IMR-90 (cell line): ENCODE measurements at regions not wholly inside any gene's neighbourhood (a gene's known extent, or its start where the extent isn't known, plus 50 kb on each side); places are given as distances from the start of the nearest gene placed in this dataset.

Source experiments
- ATAC-seq: fragments of 200-7000 bp; cut with Tn5 transposase; 2 replicates; pipeline ENCODE4 v1.9.1; 2020; ENCODE audit warnings: low read depth, mild to moderate bottlenecking, moderate library complexity
- BruUV-seq: library from RNA; stranded (reverse); fragments of 400-500 nt; replicated peaks from 2 replicates; lab custom pipeline; 2021; lab: Mats Ljungman, UMichigan
- CTCF ChIA-PET: fragments of 300-600 bp; formaldehyde crosslinking; extraction: SDS; loops from one replicate; lab custom pipeline; 2021; ENCODE audit warnings: antibody characterized with exemption; lab: Yijun Ruan, JAX
- POLR2A ChIA-PET: fragments of 300-600 bp; sonication (Branson Sonifier 250); formaldehyde crosslinking; loops from one replicate; lab custom pipeline; 2022; ENCODE audit warnings: antibody characterized with exemption; ENCODE audit not compliant: unreplicated experiment; lab: Charles Lee
- DNase-seq: peaks from one replicate; pipeline ENCODE4 v3.0.0; 2013
- H2AFZ ChIP-seq: replicated peaks from 2 replicates; pipeline ENCODE3; 2013; ENCODE audit warnings: low read length, mild to moderate bottlenecking; ENCODE audit not compliant: poor library complexity
- H2AK5ac ChIP-seq: 2 replicates; pipeline ENCODE4 v1.6.1; 2013; ENCODE audit warnings: low read depth, low read length, inconsistent platforms
- H2AK9ac ChIP-seq: replicated peaks from 2 replicates; pipeline ENCODE3; 2013; ENCODE audit warnings: mild to moderate bottlenecking, low read depth, low read length, moderate library complexity; ENCODE audit not compliant: poor library complexity
- H2BK120ac ChIP-seq: 2 replicates; pipeline ENCODE4 v1.6.1; 2013; ENCODE audit warnings: low read depth, low read length, inconsistent platforms
- H2BK15ac ChIP-seq: 3 replicates; pipeline ENCODE4 v1.6.1; 2013; ENCODE audit warnings: low read depth, low read length, inconsistent platforms
- H2BK20ac ChIP-seq: 2 replicates; pipeline ENCODE4 v1.6.1; 2013; ENCODE audit warnings: low read depth, mild to moderate bottlenecking, inconsistent platforms, low read length, moderate library complexity
- H2BK5ac ChIP-seq: 2 replicates; pipeline ENCODE4 v1.6.1; 2013; ENCODE audit warnings: mild to moderate bottlenecking, low read depth, low read length, inconsistent platforms; ENCODE audit not compliant: poor library complexity, severe bottlenecking
- H3K14ac ChIP-seq: replicated peaks from 2 replicates; pipeline ENCODE4 v1.6.1; 2013; ENCODE audit warnings: low read depth, low read length, inconsistent platforms
- H3K18ac ChIP-seq: 2 replicates; pipeline ENCODE4 v1.6.1; 2013; ENCODE audit warnings: low read depth, low read length, control low read depth
- H3K23ac ChIP-seq: 2 replicates; pipeline ENCODE4 v1.6.1; 2013; ENCODE audit warnings: low read depth, low read length, inconsistent platforms
- H3K27ac ChIP-seq: 2 replicates; pipeline ENCODE4 v1.5.1; 2013; ENCODE audit warnings: mild to moderate bottlenecking, control low read depth, low read length; ENCODE audit not compliant: insufficient read depth
- H3K27me3 ChIP-seq: 2 replicates; pipeline ENCODE4 v1.6.1; 2013; ENCODE audit warnings: low read length; ENCODE audit not compliant: control insufficient read depth, insufficient read depth
- H3K36me3 ChIP-seq: 2 replicates; pipeline ENCODE4 v1.6.1; 2013; ENCODE audit warnings: low read length, mixed read lengths; ENCODE audit not compliant: control insufficient read depth, insufficient read depth
- H3K4ac ChIP-seq: 2 replicates; pipeline ENCODE4 v1.6.1; 2013; ENCODE audit warnings: low read depth, low read length, inconsistent platforms
- H3K4me1 ChIP-seq: 2 replicates; pipeline ENCODE4 v1.6.1; 2013; ENCODE audit warnings: low read length, mixed read lengths; ENCODE audit not compliant: control insufficient read depth, insufficient read depth
- H3K4me2 ChIP-seq: 2 replicates; pipeline ENCODE4 v1.6.1; 2013; ENCODE audit warnings: low read depth, mild to moderate bottlenecking, control low read depth, low read length, moderate library complexity
- H3K4me3 ChIP-seq: 2 replicates; pipeline ENCODE4 v1.5.1; 2013; ENCODE audit warnings: low read depth, mild to moderate bottlenecking, control low read depth, low read length, moderate library complexity; ENCODE audit not compliant: insufficient read depth
- H3K56ac ChIP-seq: 2 replicates; pipeline ENCODE4 v1.6.1; 2013; ENCODE audit warnings: low read length, inconsistent platforms; ENCODE audit not compliant: insufficient read depth; ENCODE audit errors: extremely low read depth
- H3K79me1 ChIP-seq, 2 experiments: 2 replicates each; pipeline ENCODE4 v1.6.1; 2013; ENCODE audit warnings: low read length in 2 of 2, inconsistent platforms in 1 of 2, low read depth in 1 of 2
- H3K9ac ChIP-seq: 2 replicates; pipeline ENCODE4 v1.6.1; 2013; ENCODE audit warnings: low read depth, low read length, control low read depth
- H3K9me1 ChIP-seq: 2 replicates; pipeline ENCODE4 v1.6.1; 2013; ENCODE audit warnings: low read length, inconsistent platforms; ENCODE audit not compliant: insufficient read depth
- H3K9me3 ChIP-seq: 2 replicates; pipeline ENCODE4 v1.6.1; 2013; ENCODE audit warnings: low read length; ENCODE audit not compliant: control insufficient read depth, insufficient read depth
- H4K20me1 ChIP-seq: 2 replicates; pipeline ENCODE4 v1.6.1; 2013; ENCODE audit warnings: low read length, inconsistent platforms; ENCODE audit not compliant: insufficient read depth
- H4K5ac ChIP-seq: 2 replicates; pipeline ENCODE4 v1.6.1; 2013; ENCODE audit warnings: mild to moderate bottlenecking, low read depth, low read length, control low read depth
- H4K8ac ChIP-seq, 2 experiments: 2 replicates each; pipeline ENCODE4 v1.6.1; 2013; ENCODE audit warnings: low read depth in 2 of 2, low read length in 2 of 2, control low read depth in 1 of 2, inconsistent platforms in 1 of 2
- H4K91ac ChIP-seq: 2 replicates; pipeline ENCODE4 v1.6.1; 2013; ENCODE audit warnings: low read depth, low read length, inconsistent platforms; ENCODE audit not compliant: insufficient read depth
- CEBPB ChIP-seq: IDR thresholded peaks from 2 replicates; pipeline ENCODE4 v1.6.1; 2012; ENCODE audit warnings: low read depth, low read length, improper control_type of control experiment
- CHD1 ChIP-seq: IDR thresholded peaks from 2 replicates; pipeline ENCODE4 v1.6.1; 2012; ENCODE audit warnings: low read depth, low read length, improper control_type of control experiment
- FOS ChIP-seq: fragments of 150-350 bp; IDR thresholded peaks from 2 replicates; pipeline ENCODE4 v1.6.1; 2016; ENCODE audit warnings: low read depth, low read length
- MAFK ChIP-seq: IDR thresholded peaks from 2 replicates; pipeline ENCODE4 v1.6.1; 2012; ENCODE audit warnings: low read depth, low read length, improper control_type of control experiment
- MAZ ChIP-seq: IDR thresholded peaks from 2 replicates; pipeline ENCODE4 v1.6.1; 2012; ENCODE audit warnings: low read depth, mild to moderate bottlenecking, low read length, improper control_type of control experiment, moderate library complexity, borderline replicate concordance
- MXI1 ChIP-seq: IDR thresholded peaks from 2 replicates; pipeline ENCODE4 v1.6.1; 2012; ENCODE audit warnings: low read depth, mild to moderate bottlenecking, low read length, moderate library complexity, borderline replicate concordance
- NFE2L2 ChIP-seq: fragments of 150-350 bp; IDR thresholded peaks from 2 replicates; pipeline ENCODE4 v1.6.1; 2016; ENCODE audit warnings: low read depth, mild to moderate bottlenecking, low read length
- POLR2A ChIP-seq: IDR thresholded peaks from 2 replicates; pipeline ENCODE4 v1.6.1; 2012; ENCODE audit warnings: mild to moderate bottlenecking, low read depth, low read length
- RAD21 ChIP-seq: IDR thresholded peaks from 2 replicates; pipeline ENCODE4 v1.6.1; 2012; ENCODE audit warnings: low read length, improper control_type of control experiment
- RCOR1 ChIP-seq: IDR thresholded peaks from 2 replicates; pipeline ENCODE4 v1.6.1; 2012; ENCODE audit warnings: mild to moderate bottlenecking, low read length, improper control_type of control experiment; ENCODE audit not compliant: insufficient replicate concordance
- RFX5 ChIP-seq: IDR thresholded peaks from 2 replicates; pipeline ENCODE4 v1.8.0; 2012; ENCODE audit warnings: low read depth, mild to moderate bottlenecking, low read length, moderate library complexity
- SMC3 ChIP-seq: fragments of 150-350 bp; IDR thresholded peaks from 2 replicates; pipeline ENCODE4 v1.6.1; 2016; ENCODE audit warnings: low read depth, mild to moderate bottlenecking, antibody characterized with exemption, low read length, moderate library complexity
- USF2 ChIP-seq: fragments of 150-350 bp; IDR thresholded peaks from 2 replicates; pipeline ENCODE4 v1.6.1; 2017; ENCODE audit warnings: mild to moderate bottlenecking, antibody characterized with exemption, low read length, low read depth
- WGBS, 2 experiments: methylation state at CpG; one replicate each; pipeline versions ENCODE4 v1.1.5 to v1.1.7; 2013; ENCODE audit warnings: missing lambda C conversion rate in 2 of 2; ENCODE audit not compliant: insufficient read length in 1 of 2; ENCODE audit errors: extremely low coverage in 2 of 2; 5-methylcytosine and 5-hydroxymethylcytosine counted together
- dilution Hi-C: fragments of 300-500 bp; cut with HindIII; formaldehyde crosslinking; loops from one replicate; pipeline ENCODE4 v1.14.3; 2018; ENCODE audit warnings: low sequenced_read_pairs; ENCODE audit not compliant: unreplicated experiment
- in situ Hi-C: fragments of 300-500 bp; cut with MboI; formaldehyde crosslinking; loops from 3 replicates; pipeline ENCODE4 v1.14.3; 2019; ENCODE audit warnings: low sequenced_read_pairs, inconsistent platforms, mixed read lengths
- intact Hi-C: fragments of 100-400 bp; cut with micrococcal nuclease; formaldehyde crosslinking; loops from 2 replicates; pipeline ENCODE4 v1.10.0; 2022
- TF ChIP-seq, protein P1 (sequence below): conservative IDR thresholded peaks from 2 replicates; pipeline ENCODE4 v1.5.1; 2012; ENCODE audit warnings: mild to moderate bottlenecking, low read depth, low read length, improper control_type of control experiment
- TF ChIP-seq, protein P2 (sequence below): fragments of 150-350 bp; IDR thresholded peaks from 2 replicates; pipeline ENCODE4 v1.6.1; 2016; ENCODE audit warnings: low read depth, mild to moderate bottlenecking, low read length, moderate library complexity, borderline replicate concordance

DNA sequence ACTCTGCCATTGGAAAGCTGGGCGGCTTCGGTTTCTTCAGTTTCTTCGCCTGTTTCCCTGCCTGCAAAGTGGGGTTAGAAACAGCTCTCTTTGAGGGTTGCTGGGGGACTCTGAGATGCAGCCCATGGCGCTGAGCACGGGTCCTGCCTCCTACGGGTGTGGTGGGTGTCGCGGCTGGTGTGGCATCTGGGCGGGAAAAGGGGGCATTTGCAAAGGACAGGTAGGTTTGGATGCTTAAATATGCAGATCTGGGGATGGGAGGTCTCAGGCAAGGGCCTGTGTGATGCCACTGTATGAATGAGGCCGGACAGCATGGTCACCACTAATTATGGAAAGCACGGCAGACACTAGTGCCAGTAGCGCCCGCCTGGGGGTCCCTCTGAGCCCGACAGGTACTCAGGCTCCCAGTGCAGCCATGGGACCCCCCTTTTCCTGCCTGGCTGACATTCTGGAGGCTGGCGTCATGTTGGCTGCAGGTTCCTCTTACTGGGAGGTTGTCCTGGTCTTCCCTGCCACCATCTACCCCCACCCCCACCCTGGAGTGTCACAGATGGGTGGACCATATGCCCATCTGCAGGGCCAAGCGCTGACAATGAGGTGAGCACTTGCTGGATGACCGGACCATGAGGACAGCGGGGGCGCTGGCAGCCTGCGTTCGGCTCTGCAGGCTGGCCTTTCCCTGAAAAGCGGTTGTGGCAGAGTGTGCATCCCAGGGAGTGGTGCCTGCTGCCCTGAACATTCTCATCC, 237.7 kb downstream of the SEC14L1 start:
- no peak overlapping the region for H2BK5ac ChIP-seq
- H2AK5ac ChIP-seq, result peak overlapping the region; percentile 40
- intact Hi-C loops, result loop anchor here (5.0 kb wide), 1 partner anchor 34 kb away; no protein-coding TSS in a partner anchor
- H4K91ac ChIP-seq, result peak overlapping the region; percentile 53; the same call in 1 of the 2 replicates
- no peaks in the 10 kb centered on the region for H3K9me3 ChIP-seq
- H3K36me3 ChIP-seq, result peaks cover 5% of the 10 kb centered on the region; the same call in 1 of the 2 replicates
- in situ Hi-C loops, result loop anchor here (5.0 kb wide), 1 partner anchor 44 kb away; no protein-coding TSS in a partner anchor
- no peak overlapping the region for H3K23ac ChIP-seq
- no peak overlapping the region for H4K5ac ChIP-seq
- H2BK15ac ChIP-seq, result no peak overlapping the region
- H3K4me1 ChIP-seq, result peaks cover 65% of the 10 kb centered on the region
- BruUV-seq, result no TSS peak
- H3K79me1 ChIP-seq, result peaks cover under 1 to 82% of the 10 kb centered on the region in 2 experiments; a peak in 2 of 4 replicates
- no peak overlapping the region for H3K9ac ChIP-seq
- ChIA-PET CTCF (no interaction called here), POLR2A (no interaction called here)
- H4K20me1 ChIP-seq, result peaks cover 97% of the 10 kb centered on the region
- no peak overlapping the region for H3K18ac ChIP-seq
- H3K4ac ChIP-seq, result peak overlapping the region; percentile 35; the same call in 1 of the 2 replicates
- peak overlapping the region; percentile 53 for H3K14ac ChIP-seq
- no peak overlapping the region for H4K8ac ChIP-seq
- H2BK20ac ChIP-seq, result no peak overlapping the region
- H2AFZ ChIP-seq, result no peak overlapping the region
- peak overlapping the region; percentile 84; the same call in 1 of the 2 replicates for H3K27ac ChIP-seq
- H3K4me3 ChIP-seq, result no peak overlapping the region
- ATAC-seq (no peak), DNase-seq (no peak)
- H3K4me2 ChIP-seq, result no peak overlapping the region; the same call in 1 of the 2 replicates
- H3K56ac ChIP-seq, result no peak overlapping the region
- H3K9me1 ChIP-seq, result peaks cover 44% of the 10 kb centered on the region
- no peak overlapping the region for H2AK9ac ChIP-seq
- no peak overlapping the region for H2BK120ac ChIP-seq
- WGBS, 2 experiments, result 95% methylated on average over 8 of the region's 22 CpGs; no CpG with 5 or more reads in 1 of the 2 experiments
- no peaks in the 10 kb centered on the region for H3K27me3 ChIP-seq
- dilution Hi-C loops, result no loop called here
- no peak for TF ChIP-seq FOS
- no peak for TF ChIP-seq MAZ
- TF ChIP-seq MAFK, result no peak
- TF ChIP-seq SMC3, result no peak
- TF ChIP-seq, protein P1, sequence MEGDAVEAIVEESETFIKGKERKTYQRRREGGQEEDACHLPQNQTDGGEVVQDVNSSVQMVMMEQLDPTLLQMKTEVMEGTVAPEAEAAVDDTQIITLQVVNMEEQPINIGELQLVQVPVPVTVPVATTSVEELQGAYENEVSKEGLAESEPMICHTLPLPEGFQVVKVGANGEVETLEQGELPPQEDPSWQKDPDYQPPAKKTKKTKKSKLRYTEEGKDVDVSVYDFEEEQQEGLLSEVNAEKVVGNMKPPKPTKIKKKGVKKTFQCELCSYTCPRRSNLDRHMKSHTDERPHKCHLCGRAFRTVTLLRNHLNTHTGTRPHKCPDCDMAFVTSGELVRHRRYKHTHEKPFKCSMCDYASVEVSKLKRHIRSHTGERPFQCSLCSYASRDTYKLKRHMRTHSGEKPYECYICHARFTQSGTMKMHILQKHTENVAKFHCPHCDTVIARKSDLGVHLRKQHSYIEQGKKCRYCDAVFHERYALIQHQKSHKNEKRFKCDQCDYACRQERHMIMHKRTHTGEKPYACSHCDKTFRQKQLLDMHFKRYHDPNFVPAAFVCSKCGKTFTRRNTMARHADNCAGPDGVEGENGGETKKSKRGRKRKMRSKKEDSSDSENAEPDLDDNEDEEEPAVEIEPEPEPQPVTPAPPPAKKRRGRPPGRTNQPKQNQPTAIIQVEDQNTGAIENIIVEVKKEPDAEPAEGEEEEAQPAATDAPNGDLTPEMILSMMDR, result no peak
- no peak for TF ChIP-seq RFX5
- TF ChIP-seq, protein P2, sequence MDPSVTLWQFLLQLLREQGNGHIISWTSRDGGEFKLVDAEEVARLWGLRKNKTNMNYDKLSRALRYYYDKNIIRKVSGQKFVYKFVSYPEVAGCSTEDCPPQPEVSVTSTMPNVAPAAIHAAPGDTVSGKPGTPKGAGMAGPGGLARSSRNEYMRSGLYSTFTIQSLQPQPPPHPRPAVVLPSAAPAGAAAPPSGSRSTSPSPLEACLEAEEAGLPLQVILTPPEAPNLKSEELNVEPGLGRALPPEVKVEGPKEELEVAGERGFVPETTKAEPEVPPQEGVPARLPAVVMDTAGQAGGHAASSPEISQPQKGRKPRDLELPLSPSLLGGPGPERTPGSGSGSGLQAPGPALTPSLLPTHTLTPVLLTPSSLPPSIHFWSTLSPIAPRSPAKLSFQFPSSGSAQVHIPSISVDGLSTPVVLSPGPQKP, result no peak
- TF ChIP-seq POLR2A, result no peak
- TF ChIP-seq NFE2L2, result no peak
- no peak for TF ChIP-seq CHD1
- no peak for TF ChIP-seq RAD21
- no peak for TF ChIP-seq RCOR1
- no peak for TF ChIP-seq USF2
- no peak for TF ChIP-seq MXI1
- TF ChIP-seq CEBPB, result no peak
